ENCODE measurements at regions not wholly inside any gene's neighbourhood (a gene's known extent, or its start where the extent isn't known, plus 50 kb on each side); places are given as distances from the start of the nearest gene placed in this dataset.

DNA sequence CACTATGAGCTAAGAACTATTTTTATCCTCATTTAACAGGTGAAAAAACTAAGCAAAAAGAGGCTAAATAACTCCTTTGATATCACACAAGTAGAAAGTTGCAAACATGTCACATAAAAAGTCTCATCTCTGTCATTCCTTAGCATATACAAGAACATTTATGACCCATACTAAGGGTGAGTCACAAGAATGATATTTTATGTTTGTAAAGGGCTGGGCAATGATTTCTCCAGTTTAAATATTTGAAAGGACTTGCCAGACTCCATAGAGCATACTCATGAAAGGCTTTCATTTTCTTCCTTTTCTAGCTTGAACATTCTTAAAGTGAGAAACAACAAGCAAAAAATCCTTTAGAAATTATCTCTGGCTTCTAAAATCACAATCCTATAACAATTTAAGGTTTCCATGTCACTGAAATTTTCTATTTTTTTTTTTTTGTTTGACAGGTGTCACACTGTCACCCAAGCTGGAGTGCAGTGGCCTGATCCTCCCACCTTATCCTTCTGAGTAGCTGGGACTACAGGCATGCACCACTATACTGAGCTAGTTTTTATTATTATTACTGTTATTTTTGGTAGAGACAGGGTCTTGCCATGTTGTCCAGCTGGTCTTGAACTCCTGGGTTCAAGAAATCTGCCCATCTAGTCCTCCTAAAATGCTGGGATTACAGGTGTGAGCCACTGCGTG is 338.0 kb upstream of the KHDRBS2 start:
- Histone ChIP-seq H2AFZ (ENCODE audit: low read depth, low read length) (no peak overlapping the region), H3K27me3 (ENCODE audit: insufficient read depth, low read length, poor library complexity) (no peaks in the 10 kb centered on the region), H3K4me2 (ENCODE audit: insufficient read depth, low read length) (no peak overlapping the region), H3K4me1 (ENCODE audit: insufficient read depth, low read length) (no peaks in the 10 kb centered on the region), H4K20me1 (ENCODE audit: insufficient read depth, low read length) (no peaks in the 10 kb centered on the region), H3K4me3 (ENCODE audit: low read depth in 1 of 2, low read length in 2 of 2) (no peak overlapping the region), H3K9me3 (ENCODE audit: insufficient read depth, low read length, severe bottlenecking) (no peaks in the 10 kb centered on the region), H3K27ac (ENCODE audit: low read length) (no peak overlapping the region), H3K36me3 (ENCODE audit: insufficient read depth, low read length) (no peaks in the 10 kb centered on the region), H3K79me2 (ENCODE audit: insufficient read depth, low read length) (no peaks in the 10 kb centered on the region), H3K9ac (ENCODE audit: low read depth, low read length) (no peak overlapping the region)
- ATAC-seq (ENCODE audit: insufficient read depth, low read depth), result no peak
- DNase-seq, result no peak
- TF ChIP-seq, protein P1, sequence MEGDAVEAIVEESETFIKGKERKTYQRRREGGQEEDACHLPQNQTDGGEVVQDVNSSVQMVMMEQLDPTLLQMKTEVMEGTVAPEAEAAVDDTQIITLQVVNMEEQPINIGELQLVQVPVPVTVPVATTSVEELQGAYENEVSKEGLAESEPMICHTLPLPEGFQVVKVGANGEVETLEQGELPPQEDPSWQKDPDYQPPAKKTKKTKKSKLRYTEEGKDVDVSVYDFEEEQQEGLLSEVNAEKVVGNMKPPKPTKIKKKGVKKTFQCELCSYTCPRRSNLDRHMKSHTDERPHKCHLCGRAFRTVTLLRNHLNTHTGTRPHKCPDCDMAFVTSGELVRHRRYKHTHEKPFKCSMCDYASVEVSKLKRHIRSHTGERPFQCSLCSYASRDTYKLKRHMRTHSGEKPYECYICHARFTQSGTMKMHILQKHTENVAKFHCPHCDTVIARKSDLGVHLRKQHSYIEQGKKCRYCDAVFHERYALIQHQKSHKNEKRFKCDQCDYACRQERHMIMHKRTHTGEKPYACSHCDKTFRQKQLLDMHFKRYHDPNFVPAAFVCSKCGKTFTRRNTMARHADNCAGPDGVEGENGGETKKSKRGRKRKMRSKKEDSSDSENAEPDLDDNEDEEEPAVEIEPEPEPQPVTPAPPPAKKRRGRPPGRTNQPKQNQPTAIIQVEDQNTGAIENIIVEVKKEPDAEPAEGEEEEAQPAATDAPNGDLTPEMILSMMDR (IDR thresholded peaks at IDR 0.05; ENCODE audit: borderline replicate concordance, extremely low read depth, low read length, poor library complexity, severe bottlenecking), result no peak
- TF ChIP-seq EZH2 (IDR thresholded peaks at IDR 0.05; ENCODE audit: borderline replicate concordance, low read depth, low read length, severe bottlenecking), result no peak

DNA sequence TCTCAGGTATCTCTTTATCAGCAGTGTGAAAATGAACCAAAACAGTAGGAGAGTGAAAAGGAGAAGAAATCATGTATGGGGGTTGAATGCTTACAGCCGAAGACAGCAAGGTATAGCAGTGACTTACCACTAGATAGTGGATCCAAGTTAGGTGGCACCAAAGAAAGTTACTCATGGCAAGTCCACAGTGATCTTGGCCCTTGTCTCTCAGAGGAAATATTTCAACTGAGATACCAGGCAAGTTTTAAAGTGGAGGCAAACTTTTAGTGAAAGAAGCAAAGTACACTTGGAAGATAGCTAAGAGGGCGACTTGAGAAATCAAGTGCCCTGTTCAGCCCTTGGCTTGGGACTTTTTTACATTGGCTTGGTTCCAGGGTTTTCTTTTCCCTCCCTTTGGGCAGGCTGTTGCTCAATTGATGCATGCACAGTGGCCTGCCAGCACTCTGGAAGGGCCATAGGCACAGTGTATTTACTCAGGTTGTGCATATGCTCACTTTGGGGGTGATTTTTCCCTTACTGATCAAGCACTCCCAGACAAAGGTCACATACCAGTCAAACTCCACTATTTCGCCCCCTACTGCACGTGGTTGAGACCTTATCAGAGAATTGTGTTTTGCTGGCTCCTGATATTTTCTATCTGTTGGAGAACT is 329.5 kb upstream of the KHDRBS2 start:
- Histone ChIP-seq H3K27ac (ENCODE audit: low read length) (no peak overlapping the region), H3K4me1 (ENCODE audit: insufficient read depth, low read length) (no peaks in the 10 kb centered on the region), H3K9me3 (ENCODE audit: insufficient read depth, low read length, severe bottlenecking) (no peaks in the 10 kb centered on the region), H3K4me3 (ENCODE audit: low read depth in 1 of 2, low read length in 2 of 2) (no peak overlapping the region), H3K27me3 (ENCODE audit: insufficient read depth, low read length, poor library complexity) (no peaks in the 10 kb centered on the region), H4K20me1 (ENCODE audit: insufficient read depth, low read length) (no peaks in the 10 kb centered on the region), H3K36me3 (ENCODE audit: insufficient read depth, low read length) (no peaks in the 10 kb centered on the region), H3K79me2 (ENCODE audit: insufficient read depth, low read length) (no peaks in the 10 kb centered on the region), H3K4me2 (ENCODE audit: insufficient read depth, low read length) (no peak overlapping the region), H3K9ac (ENCODE audit: low read depth, low read length) (no peak overlapping the region), H2AFZ (ENCODE audit: low read depth, low read length) (no peak overlapping the region)
- ATAC-seq (ENCODE audit: insufficient read depth, low read depth) (no peak), DNase-seq (no peak)
- TF ChIP-seq EZH2 (IDR thresholded peaks at IDR 0.05; ENCODE audit: borderline replicate concordance, low read depth, low read length, severe bottlenecking), result no peak
- TF ChIP-seq, protein P1 (IDR thresholded peaks at IDR 0.05; ENCODE audit: borderline replicate concordance, extremely low read depth, low read length, poor library complexity, severe bottlenecking), result no peak

DNA sequence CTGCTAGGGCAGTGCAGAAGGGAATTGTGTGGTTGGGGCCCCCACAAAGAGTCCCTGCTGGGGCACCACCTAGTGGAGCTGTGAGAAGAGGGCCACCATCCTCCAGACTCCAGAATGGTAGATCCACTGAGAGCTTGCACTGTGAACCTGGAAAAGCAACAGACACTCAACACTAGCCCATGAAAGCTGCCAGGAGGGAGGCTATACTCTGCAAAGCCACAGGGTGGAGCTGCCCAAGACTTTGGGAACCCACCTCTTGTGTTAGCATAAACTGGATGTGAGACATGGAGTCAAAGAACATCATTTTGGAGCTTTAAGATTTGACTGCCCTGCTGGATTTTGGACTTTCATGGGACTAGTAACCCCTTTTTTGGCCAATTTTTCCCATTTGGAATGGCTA is 328.4 kb upstream of the KHDRBS2 start:
- TF ChIP-seq, protein P1 (IDR thresholded peaks at IDR 0.05; ENCODE audit: borderline replicate concordance, extremely low read depth, low read length, poor library complexity, severe bottlenecking), result no peak
- TF ChIP-seq EZH2 (IDR thresholded peaks at IDR 0.05; ENCODE audit: borderline replicate concordance, low read depth, low read length, severe bottlenecking), result no peak
- no peak overlapping the region for H3K4me3 ChIP-seq (ENCODE audit: low read depth in 1 of 2, low read length in 2 of 2)
- no peak overlapping the region for H3K27ac ChIP-seq (ENCODE audit: low read length)
- DNase-seq (no peak), ATAC-seq (ENCODE audit: insufficient read depth, low read depth) (no peak)
- no peak overlapping the region for H3K4me2 ChIP-seq (ENCODE audit: insufficient read depth, low read length)
- no peaks in the 10 kb centered on the region for H3K79me2 ChIP-seq (ENCODE audit: insufficient read depth, low read length)
- no peaks in the 10 kb centered on the region for H4K20me1 ChIP-seq (ENCODE audit: insufficient read depth, low read length)
- H3K36me3 ChIP-seq (ENCODE audit: insufficient read depth, low read length), result no peaks in the 10 kb centered on the region
- no peak overlapping the region for H2AFZ ChIP-seq (ENCODE audit: low read depth, low read length)
- no peaks in the 10 kb centered on the region for H3K4me1 ChIP-seq (ENCODE audit: insufficient read depth, low read length)
- H3K27me3 ChIP-seq (ENCODE audit: insufficient read depth, low read length, poor library complexity), result no peaks in the 10 kb centered on the region
- H3K9ac ChIP-seq (ENCODE audit: low read depth, low read length), result no peak overlapping the region
- H3K9me3 ChIP-seq (ENCODE audit: insufficient read depth, low read length, severe bottlenecking), result no peaks in the 10 kb centered on the region

Measured in DND-41 (cell line).